PC-3 (cell line): ENCODE measurements at regions not wholly inside any gene's neighbourhood (a gene's known extent, or its start where the extent isn't known, plus 50 kb on each side); places are given as distances from the start of the nearest gene placed in this dataset.

Source experiments
- EZH2phosphoT487 ChIP-seq: fragments of 300-600 bp; sonication (generic); IDR thresholded peaks from 2 replicates; pipeline ENCODE4 v1.6.1; 2018; ENCODE audit warnings: mild to moderate bottlenecking, antibody characterized with exemption, low read length, borderline replicate concordance
- TF ChIP-seq, protein P1 (sequence below): fragments of 300-600 bp; sonication (generic); conservative IDR thresholded peaks from 2 replicates; pipeline ENCODE4 v1.5.1; 2017; ENCODE audit warnings: antibody characterized with exemption, low read depth, mild to moderate bottlenecking, low read length

GRCh38 chr12:59859171-59859510, 263.3 kb downstream of the SLC16A7 start:
- no peak for TF ChIP-seq EZH2phosphoT487
- TF ChIP-seq, protein P1, sequence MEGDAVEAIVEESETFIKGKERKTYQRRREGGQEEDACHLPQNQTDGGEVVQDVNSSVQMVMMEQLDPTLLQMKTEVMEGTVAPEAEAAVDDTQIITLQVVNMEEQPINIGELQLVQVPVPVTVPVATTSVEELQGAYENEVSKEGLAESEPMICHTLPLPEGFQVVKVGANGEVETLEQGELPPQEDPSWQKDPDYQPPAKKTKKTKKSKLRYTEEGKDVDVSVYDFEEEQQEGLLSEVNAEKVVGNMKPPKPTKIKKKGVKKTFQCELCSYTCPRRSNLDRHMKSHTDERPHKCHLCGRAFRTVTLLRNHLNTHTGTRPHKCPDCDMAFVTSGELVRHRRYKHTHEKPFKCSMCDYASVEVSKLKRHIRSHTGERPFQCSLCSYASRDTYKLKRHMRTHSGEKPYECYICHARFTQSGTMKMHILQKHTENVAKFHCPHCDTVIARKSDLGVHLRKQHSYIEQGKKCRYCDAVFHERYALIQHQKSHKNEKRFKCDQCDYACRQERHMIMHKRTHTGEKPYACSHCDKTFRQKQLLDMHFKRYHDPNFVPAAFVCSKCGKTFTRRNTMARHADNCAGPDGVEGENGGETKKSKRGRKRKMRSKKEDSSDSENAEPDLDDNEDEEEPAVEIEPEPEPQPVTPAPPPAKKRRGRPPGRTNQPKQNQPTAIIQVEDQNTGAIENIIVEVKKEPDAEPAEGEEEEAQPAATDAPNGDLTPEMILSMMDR, result no peak
